ENCODE measurements at regions not wholly inside any gene's neighbourhood (a gene's known extent, or its start where the extent isn't known, plus 50 kb on each side); places are given as distances from the start of the nearest gene placed in this dataset.
A peak's percentile ranks its signal among the peaks of the same experiment; 100 is the strongest.

GRCh38 chr12:118816296-118816695 lies 165.0 kb upstream of the SRRM4 start:
- Histone ChIP-seq H3F3A (ENCODE audit: insufficient read depth, low read length, poor library complexity, severe bottlenecking) (no peaks in the 10 kb centered on the region), H2AFZ (ENCODE audit: low read depth, low read length) (no peak overlapping the region), H4K20me1 (ENCODE audit: insufficient read depth) (no peaks in the 10 kb centered on the region), H3K9me2 (ENCODE audit: insufficient read depth, low read length) (no peaks in the 10 kb centered on the region), H3K36me3 (ENCODE audit: insufficient read depth, low read length) (no peaks in the 10 kb centered on the region), H3K79me2 (replicated peaks; ENCODE audit: insufficient read depth, low read length) (no peaks in the 10 kb centered on the region), H3K4me2 (ENCODE audit: low read length) (no peak overlapping the region), H3K9me3 (ENCODE audit: low read length) (no peaks in the 10 kb centered on the region), H3K4me3 (ENCODE audit: low read length) (no peak overlapping the region), H3K27ac (ENCODE audit: low read length) (no peak overlapping the region), H3K9ac (ENCODE audit: low read length) (no peak overlapping the region), H3K27me3 (ENCODE audit: insufficient read depth, low read depth, low read length) (no peaks in the 10 kb centered on the region)
- TF ChIP-seq RAD21 (conservative IDR thresholded peaks at IDR 0.05) (no peak), POLR2AphosphoS5 (IDR thresholded peaks at IDR 0.05) (no peak)

DNA sequence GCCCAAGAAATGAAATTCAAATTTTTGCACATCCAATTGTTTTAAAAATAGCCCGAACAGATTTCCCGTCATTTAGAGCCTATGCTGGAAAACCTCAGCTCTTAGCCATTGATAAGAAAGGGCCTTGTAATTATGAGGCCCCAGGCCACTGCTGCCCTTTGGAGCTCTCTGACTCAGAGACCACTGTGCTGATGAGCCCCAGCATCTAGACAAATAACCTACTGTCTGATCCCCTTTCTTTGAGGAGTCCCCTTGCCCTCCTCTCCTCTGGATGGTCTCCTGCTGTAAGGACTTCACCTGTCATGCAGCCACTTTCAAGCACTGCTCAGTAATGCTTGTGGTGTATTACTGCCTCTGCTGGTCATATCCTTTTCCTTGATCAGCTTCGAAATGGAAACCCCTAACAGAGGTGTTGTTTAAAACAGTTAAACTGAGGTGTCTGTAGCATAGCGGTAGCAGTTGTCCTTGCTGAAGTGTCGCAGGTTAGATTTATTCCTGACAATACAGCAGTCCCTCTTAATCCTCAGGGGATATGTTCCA lies 159.9 kb upstream of the SRRM4 start:
- Histone ChIP-seq H3K9me3 (ENCODE audit: low read length) (no peaks in the 10 kb centered on the region), H3F3A (ENCODE audit: insufficient read depth, low read length, poor library complexity, severe bottlenecking) (no peaks in the 10 kb centered on the region), H3K4me2 (ENCODE audit: low read length) (no peak overlapping the region), H3K27me3 (ENCODE audit: insufficient read depth, low read depth, low read length) (no peaks in the 10 kb centered on the region), H3K9ac (ENCODE audit: low read length) (no peak overlapping the region), H2AFZ (ENCODE audit: low read depth, low read length) (no peak overlapping the region), H4K20me1 (ENCODE audit: insufficient read depth) (no peaks in the 10 kb centered on the region), H3K4me3 (ENCODE audit: low read length) (no peak overlapping the region), H3K27ac (ENCODE audit: low read length) (no peak overlapping the region), H3K36me3 (ENCODE audit: insufficient read depth, low read length) (no peaks in the 10 kb centered on the region), H3K79me2 (replicated peaks; ENCODE audit: insufficient read depth, low read length) (no peaks in the 10 kb centered on the region), H3K9me2 (ENCODE audit: insufficient read depth, low read length) (no peaks in the 10 kb centered on the region)
- TF ChIP-seq POLR2AphosphoS5 (IDR thresholded peaks at IDR 0.05) (no peak), SMC3 (conservative IDR thresholded peaks at IDR 0.05; ENCODE audit: poor library complexity) (no peak), EP300 (conservative IDR thresholded peaks at IDR 0.05; ENCODE audit: poor library complexity, severe bottlenecking) (no peak), EZH2 (IDR thresholded peaks at IDR 0.05; ENCODE audit: borderline replicate concordance, insufficient read depth, low read length, poor library complexity, severe bottlenecking) (no peak)
- TF ChIP-seq, protein P1, sequence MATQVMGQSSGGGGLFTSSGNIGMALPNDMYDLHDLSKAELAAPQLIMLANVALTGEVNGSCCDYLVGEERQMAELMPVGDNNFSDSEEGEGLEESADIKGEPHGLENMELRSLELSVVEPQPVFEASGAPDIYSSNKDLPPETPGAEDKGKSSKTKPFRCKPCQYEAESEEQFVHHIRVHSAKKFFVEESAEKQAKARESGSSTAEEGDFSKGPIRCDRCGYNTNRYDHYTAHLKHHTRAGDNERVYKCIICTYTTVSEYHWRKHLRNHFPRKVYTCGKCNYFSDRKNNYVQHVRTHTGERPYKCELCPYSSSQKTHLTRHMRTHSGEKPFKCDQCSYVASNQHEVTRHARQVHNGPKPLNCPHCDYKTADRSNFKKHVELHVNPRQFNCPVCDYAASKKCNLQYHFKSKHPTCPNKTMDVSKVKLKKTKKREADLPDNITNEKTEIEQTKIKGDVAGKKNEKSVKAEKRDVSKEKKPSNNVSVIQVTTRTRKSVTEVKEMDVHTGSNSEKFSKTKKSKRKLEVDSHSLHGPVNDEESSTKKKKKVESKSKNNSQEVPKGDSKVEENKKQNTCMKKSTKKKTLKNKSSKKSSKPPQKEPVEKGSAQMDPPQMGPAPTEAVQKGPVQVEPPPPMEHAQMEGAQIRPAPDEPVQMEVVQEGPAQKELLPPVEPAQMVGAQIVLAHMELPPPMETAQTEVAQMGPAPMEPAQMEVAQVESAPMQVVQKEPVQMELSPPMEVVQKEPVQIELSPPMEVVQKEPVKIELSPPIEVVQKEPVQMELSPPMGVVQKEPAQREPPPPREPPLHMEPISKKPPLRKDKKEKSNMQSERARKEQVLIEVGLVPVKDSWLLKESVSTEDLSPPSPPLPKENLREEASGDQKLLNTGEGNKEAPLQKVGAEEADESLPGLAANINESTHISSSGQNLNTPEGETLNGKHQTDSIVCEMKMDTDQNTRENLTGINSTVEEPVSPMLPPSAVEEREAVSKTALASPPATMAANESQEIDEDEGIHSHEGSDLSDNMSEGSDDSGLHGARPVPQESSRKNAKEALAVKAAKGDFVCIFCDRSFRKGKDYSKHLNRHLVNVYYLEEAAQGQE (IDR thresholded peaks at IDR 0.05; ENCODE audit: borderline replicate concordance) = no peak
- TF ChIP-seq, protein P2, sequence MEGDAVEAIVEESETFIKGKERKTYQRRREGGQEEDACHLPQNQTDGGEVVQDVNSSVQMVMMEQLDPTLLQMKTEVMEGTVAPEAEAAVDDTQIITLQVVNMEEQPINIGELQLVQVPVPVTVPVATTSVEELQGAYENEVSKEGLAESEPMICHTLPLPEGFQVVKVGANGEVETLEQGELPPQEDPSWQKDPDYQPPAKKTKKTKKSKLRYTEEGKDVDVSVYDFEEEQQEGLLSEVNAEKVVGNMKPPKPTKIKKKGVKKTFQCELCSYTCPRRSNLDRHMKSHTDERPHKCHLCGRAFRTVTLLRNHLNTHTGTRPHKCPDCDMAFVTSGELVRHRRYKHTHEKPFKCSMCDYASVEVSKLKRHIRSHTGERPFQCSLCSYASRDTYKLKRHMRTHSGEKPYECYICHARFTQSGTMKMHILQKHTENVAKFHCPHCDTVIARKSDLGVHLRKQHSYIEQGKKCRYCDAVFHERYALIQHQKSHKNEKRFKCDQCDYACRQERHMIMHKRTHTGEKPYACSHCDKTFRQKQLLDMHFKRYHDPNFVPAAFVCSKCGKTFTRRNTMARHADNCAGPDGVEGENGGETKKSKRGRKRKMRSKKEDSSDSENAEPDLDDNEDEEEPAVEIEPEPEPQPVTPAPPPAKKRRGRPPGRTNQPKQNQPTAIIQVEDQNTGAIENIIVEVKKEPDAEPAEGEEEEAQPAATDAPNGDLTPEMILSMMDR (IDR thresholded peaks at IDR 0.05; ENCODE audit: poor library complexity, severe bottlenecking) = peak; percentile 42

DNA sequence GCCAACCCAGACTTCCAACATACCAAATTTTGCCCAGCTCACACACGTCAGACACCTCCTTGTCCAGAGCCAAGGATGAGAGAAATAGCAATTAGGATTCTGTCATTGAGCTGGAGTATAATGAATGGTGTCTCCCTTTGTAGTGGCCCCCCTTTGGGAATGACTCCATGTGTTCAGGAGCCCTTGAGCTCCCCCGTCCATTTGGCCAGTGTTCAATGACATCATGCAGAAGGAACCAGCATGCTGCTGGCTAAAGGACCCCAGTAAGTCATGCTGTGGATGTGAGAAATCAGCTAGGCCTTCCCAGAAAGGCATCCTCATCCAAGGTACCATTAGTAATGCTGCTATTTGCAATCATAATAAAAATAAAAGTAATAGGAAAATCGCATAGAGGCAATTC lies 158.8 kb upstream of the SRRM4 start:
- Histone ChIP-seq H3K9me3 (ENCODE audit: low read length) (no peaks in the 10 kb centered on the region), H3K9me2 (ENCODE audit: insufficient read depth, low read length) (no peaks in the 10 kb centered on the region), H3K4me2 (ENCODE audit: low read length) (no peak overlapping the region), H3K9ac (ENCODE audit: low read length) (no peak overlapping the region), H3K27me3 (ENCODE audit: insufficient read depth, low read depth, low read length) (no peaks in the 10 kb centered on the region), H3K36me3 (ENCODE audit: insufficient read depth, low read length) (no peaks in the 10 kb centered on the region), H3F3A (ENCODE audit: insufficient read depth, low read length, poor library complexity, severe bottlenecking) (no peaks in the 10 kb centered on the region), H3K79me2 (replicated peaks; ENCODE audit: insufficient read depth, low read length) (no peaks in the 10 kb centered on the region), H4K20me1 (ENCODE audit: insufficient read depth) (no peaks in the 10 kb centered on the region), H3K27ac (ENCODE audit: low read length) (no peak overlapping the region), H3K4me3 (ENCODE audit: low read length) (no peak overlapping the region), H2AFZ (ENCODE audit: low read depth, low read length) (no peak overlapping the region)
- no peak for TF ChIP-seq RAD21 (conservative IDR thresholded peaks at IDR 0.05)
